ENCODE measurements at regions not wholly inside any gene's neighbourhood (a gene's known extent, or its start where the extent isn't known, plus 50 kb on each side); places are given as distances from the start of the nearest gene placed in this dataset.

- peaks cover 5% of the 10 kb centered on the region for H3K4me1 Mint-ChIP-seq (ENCODE audit: unreplicated experiment)
- DNase-seq (ENCODE audit: low spot score), result no peak
- H3K27ac Mint-ChIP-seq (ENCODE audit: unreplicated experiment), result peak overlapping the region; percentile 87
- H3K36me3 Mint-ChIP-seq (ENCODE audit: low read depth, unreplicated experiment), result no peaks in the 10 kb centered on the region
- H3K27me3 Mint-ChIP-seq (ENCODE audit: unreplicated experiment), result peaks cover 4% of the 10 kb centered on the region
- H3K9me3 Mint-ChIP-seq (ENCODE audit: unreplicated experiment), result no peaks in the 10 kb centered on the region
- no peak overlapping the region for H3K4me3 Mint-ChIP-seq (ENCODE audit: unreplicated experiment)
- TF ChIP-seq CTCF (IDR thresholded peaks at IDR 0.05; ENCODE audit: unreplicated experiment), result no peak
Measured at GRCh38 chr4:13888112-13888511, 260.6 kb upstream of the BOD1L1 start.

GRCh38 chr4:13891544-13891939 is 264.0 kb upstream of the BOD1L1 start:
- DNase-seq (ENCODE audit: low spot score), result no peak
- TF ChIP-seq CTCF (IDR thresholded peaks at IDR 0.05; ENCODE audit: unreplicated experiment), result no peak
- Mint-ChIP-seq H3K27me3 (ENCODE audit: unreplicated experiment) (peaks cover 4% of the 10 kb centered on the region), H3K27ac (ENCODE audit: unreplicated experiment) (no peak overlapping the region), H3K4me1 (ENCODE audit: unreplicated experiment) (peaks cover 5% of the 10 kb centered on the region), H3K36me3 (ENCODE audit: low read depth, unreplicated experiment) (no peaks in the 10 kb centered on the region), H3K9me3 (ENCODE audit: unreplicated experiment) (no peaks in the 10 kb centered on the region), H3K4me3 (ENCODE audit: unreplicated experiment) (no peak overlapping the region)

GRCh38 chr4:13892739-13893105 is 265.2 kb upstream of the BOD1L1 start:
- Mint-ChIP-seq H3K27ac (ENCODE audit: unreplicated experiment) (no peak overlapping the region), H3K9me3 (ENCODE audit: unreplicated experiment) (no peaks in the 10 kb centered on the region), H3K4me3 (ENCODE audit: unreplicated experiment) (no peak overlapping the region), H3K36me3 (ENCODE audit: low read depth, unreplicated experiment) (no peaks in the 10 kb centered on the region), H3K4me1 (ENCODE audit: unreplicated experiment) (peaks cover 5% of the 10 kb centered on the region), H3K27me3 (ENCODE audit: unreplicated experiment) (peaks cover 4% of the 10 kb centered on the region)
- no peak for TF ChIP-seq CTCF (IDR thresholded peaks at IDR 0.05; ENCODE audit: unreplicated experiment)
- DNase-seq (ENCODE audit: low spot score), result no peak

GRCh38 chr4:13893211-13893610 is 265.7 kb upstream of the BOD1L1 start:
- Mint-ChIP-seq H3K9me3 (ENCODE audit: unreplicated experiment) (no peaks in the 10 kb centered on the region), H3K4me3 (ENCODE audit: unreplicated experiment) (no peak overlapping the region), H3K27ac (ENCODE audit: unreplicated experiment) (no peak overlapping the region), H3K4me1 (ENCODE audit: unreplicated experiment) (peaks cover 3% of the 10 kb centered on the region), H3K27me3 (ENCODE audit: unreplicated experiment) (peaks cover 4% of the 10 kb centered on the region), H3K36me3 (ENCODE audit: low read depth, unreplicated experiment) (no peaks in the 10 kb centered on the region)
- no peak for DNase-seq (ENCODE audit: low spot score)
- TF ChIP-seq CTCF (IDR thresholded peaks at IDR 0.05; ENCODE audit: unreplicated experiment), result no peak

- no peak overlapping the region for H3K4me3 Mint-ChIP-seq (ENCODE audit: unreplicated experiment)
- H3K9me3 Mint-ChIP-seq (ENCODE audit: unreplicated experiment), result no peaks in the 10 kb centered on the region
- no peak for DNase-seq (ENCODE audit: low spot score)
- peaks cover 2% of the 10 kb centered on the region for H3K4me1 Mint-ChIP-seq (ENCODE audit: unreplicated experiment)
- no peak overlapping the region for H3K27ac Mint-ChIP-seq (ENCODE audit: unreplicated experiment)
- no peak for TF ChIP-seq CTCF (IDR thresholded peaks at IDR 0.05; ENCODE audit: unreplicated experiment)
- H3K27me3 Mint-ChIP-seq (ENCODE audit: unreplicated experiment), result peaks cover 4% of the 10 kb centered on the region
- H3K36me3 Mint-ChIP-seq (ENCODE audit: low read depth, unreplicated experiment), result no peaks in the 10 kb centered on the region
Measured at GRCh38 chr4:13893987-13894386, 266.5 kb upstream of the BOD1L1 start.
